SU-DHL-6 (cell line): ENCODE measurements at regions not wholly inside any gene's neighbourhood (a gene's known extent, or its start where the extent isn't known, plus 50 kb on each side); places are given as distances from the start of the nearest gene placed in this dataset.

ENCODE experiments used
- H2AFZ ChIP-seq: fragments of 200-600 bp; sonication (generic); 2 replicates; pipeline ENCODE4 v1.6.1; 2014; ENCODE audit warnings: low read depth, mild to moderate bottlenecking, moderate library complexity, mixed read lengths, antibody characterized with exemption, low read length; ENCODE audit not compliant: severe bottlenecking
- H3F3A ChIP-seq: fragments of 200-600 bp; shearing (Covaris generic); 2 replicates; pipeline ENCODE4 v1.6.0; 2016; ENCODE audit warnings: antibody characterized with exemption, mild to moderate bottlenecking; ENCODE audit not compliant: insufficient read depth
- H3K27ac ChIP-seq: fragments of 200-600 bp; sonication (generic); 2 replicates; pipeline ENCODE4 v1.5.1; 2016; ENCODE audit warnings: low read depth, mild to moderate bottlenecking, low read length, moderate library complexity, mixed read lengths
- H3K27me3 ChIP-seq: fragments of 200-600 bp; sonication (generic), shearing (Covaris generic); 2 replicates; pipeline ENCODE4 v1.6.0; 2014; ENCODE audit warnings: mild to moderate bottlenecking, low read length
- H3K36me3 ChIP-seq: fragments of 200-600 bp; sonication (generic); 2 replicates; pipeline ENCODE4 v1.6.1; 2014; ENCODE audit warnings: mild to moderate bottlenecking, low read length, mixed read lengths
- H3K4me2 ChIP-seq: fragments of 300-600, 200-600 bp; shearing (Covaris generic), sonication (generic); 2 replicates; pipeline ENCODE4 v1.6.0; 2014; ENCODE audit warnings: low read length, low read depth, mild to moderate bottlenecking; ENCODE audit not compliant: poor library complexity, severe bottlenecking
- H3K4me3 ChIP-seq: fragments of 200-600 bp; sonication (generic); 2 replicates; pipeline ENCODE4 v1.5.1; 2014; ENCODE audit warnings: antibody characterized with exemption, low read length, mild to moderate bottlenecking, mixed read lengths; ENCODE audit not compliant: insufficient read depth, poor library complexity, severe bottlenecking
- H3K79me2 ChIP-seq: fragments of 200-600 bp; sonication (generic); 2 replicates; pipeline ENCODE4 v1.6.1; 2014; ENCODE audit warnings: mild to moderate bottlenecking, low read length, moderate library complexity; ENCODE audit not compliant: insufficient read depth
- H3K9ac ChIP-seq: fragments of 200-600 bp; sonication (generic); 2 replicates; pipeline ENCODE4 v1.7.0; 2014; ENCODE audit warnings: mild to moderate bottlenecking, low read length
- H3K9me2 ChIP-seq: fragments of 200-600 bp; sonication (generic); replicated peaks from 2 replicates; pipeline ENCODE4 v1.6.1; 2014; ENCODE audit warnings: low read length; ENCODE audit not compliant: insufficient read depth
- H3K9me3 ChIP-seq: fragments of 200-600 bp; sonication (generic); 2 replicates; pipeline ENCODE4 v1.6.1; 2014; ENCODE audit warnings: low read length, mixed read lengths; ENCODE audit not compliant: insufficient read depth
- H4K20me1 ChIP-seq: fragments of 200-600 bp; sonication (generic); 2 replicates; pipeline ENCODE4 v1.6.1; 2014; ENCODE audit warnings: low read depth, mild to moderate bottlenecking, antibody characterized with exemption, low read length, moderate library complexity, mixed read lengths
- CTCF ChIP-seq: fragments of 200-600 bp; sonication (generic); IDR thresholded peaks from one replicate; pipeline ENCODE4 v1.5.1; 2017; ENCODE audit warnings: antibody characterized with exemption, mild to moderate bottlenecking, low read length, moderate library complexity; ENCODE audit not compliant: insufficient read depth, poor library complexity, severe bottlenecking
- EZH2phosphoT487 ChIP-seq: fragments of 200-600 bp; sonication (generic), shearing (Covaris generic); conservative IDR thresholded peaks from 2 replicates; pipeline ENCODE4 v1.6.1; 2018; ENCODE audit warnings: mild to moderate bottlenecking, antibody characterized with exemption, low read length, moderate library complexity, mixed read lengths

GRCh38 chr10:78572565-78572964, 496.2 kb upstream of the ZMIZ1 start:
- no peak for TF ChIP-seq EZH2phosphoT487
- TF ChIP-seq CTCF: no peak

GRCh38 chr10:78574547-78574946, 494.2 kb upstream of the ZMIZ1 start:
- Histone ChIP-seq H3K27ac (no peak overlapping the region), H2AFZ (no peak overlapping the region), H3K4me3 (no peak overlapping the region), H3K9me2 (no peaks in the 10 kb centered on the region), H3K36me3 (no peaks in the 10 kb centered on the region), H3K27me3 (no peaks in the 10 kb centered on the region), H3K79me2 (no peaks in the 10 kb centered on the region), H4K20me1 (no peaks in the 10 kb centered on the region), H3K9ac (no peak overlapping the region), H3K4me2 (no peak overlapping the region), H3K9me3 (no peaks in the 10 kb centered on the region), H3F3A (no peaks in the 10 kb centered on the region)
- TF ChIP-seq EZH2phosphoT487 (no peak), CTCF (no peak)

More at GRCh38 chr10:78572565-78572964, 496.2 kb upstream of the ZMIZ1 start:
- no peaks in the 10 kb centered on the region for H3K79me2 ChIP-seq
- H3K4me2 ChIP-seq: no peak overlapping the region
- no peaks in the 10 kb centered on the region for H3K9me2 ChIP-seq
- no peaks in the 10 kb centered on the region for H3K9me3 ChIP-seq
- no peaks in the 10 kb centered on the region for H3F3A ChIP-seq
- no peak overlapping the region for H3K27ac ChIP-seq
- no peak overlapping the region for H3K4me3 ChIP-seq
- H3K9ac ChIP-seq: no peak overlapping the region
- H2AFZ ChIP-seq: no peak overlapping the region
- no peaks in the 10 kb centered on the region for H3K36me3 ChIP-seq
- H3K27me3 ChIP-seq: no peaks in the 10 kb centered on the region
- H4K20me1 ChIP-seq: no peaks in the 10 kb centered on the region

- Histone ChIP-seq H3K27me3 (no peaks in the 10 kb centered on the region), H3K36me3 (no peaks in the 10 kb centered on the region), H3K4me3 (no peak overlapping the region), H3F3A (no peaks in the 10 kb centered on the region), H3K79me2 (no peaks in the 10 kb centered on the region), H2AFZ (no peak overlapping the region), H3K9ac (no peak overlapping the region), H3K27ac (no peak overlapping the region), H4K20me1 (no peaks in the 10 kb centered on the region), H3K9me3 (no peaks in the 10 kb centered on the region), H3K4me2 (no peak overlapping the region), H3K9me2 (no peaks in the 10 kb centered on the region)
- TF ChIP-seq CTCF (no peak), EZH2phosphoT487 (no peak)
These were observed 493.4 kb upstream of the ZMIZ1 start for GRCh38 chr10:78575400-78575799.
